SKM-1 treated with dmso at 0.1 percent for 144 hours (cell line): ENCODE measurements at regions not wholly inside any gene's neighbourhood (a gene's known extent, or its start where the extent isn't known, plus 50 kb on each side); places are given as distances from the start of the nearest gene placed in this dataset.

Experiments used
- DNase-seq: peaks from one replicate; lab custom pipeline; 2025; ENCODE audit not compliant: unreplicated experiment; lab: John Stamatoyannopoulos, UW

GRCh38 chr6:113805173-113805790 lies 51.9 kb upstream of the MARCKS start:
- DNase-seq: no peak

- no peak for DNase-seq
Observed at GRCh38 chr6:113805811-113806495, 51.2 kb upstream of the MARCKS start.
